Testis (tissue), 2 donors: ENCODE measurements at regions not wholly inside any gene's neighbourhood (a gene's known extent, or its start where the extent isn't known, plus 50 kb on each side); places are given as distances from the start of the nearest gene placed in this dataset.
"Not testable (repeated sequence)": the region's sequence is repeated elsewhere in the genome, so short reads cannot be mapped to it uniquely, and the experiment has no call there.

Experiments used
- DNase-seq: peaks from one replicate; pipeline ENCODE4 v3.0.0-alpha.2; 2019
- H3K27ac ChIP-seq, 2 donors: fragments of 200-600 bp; sonication (generic); one replicate each; pipeline ENCODE4 v1.5.1; 2019
- H3K27me3 ChIP-seq: fragments of 200-600 bp; sonication (generic); one replicate; pipeline ENCODE4 v1.5.1; 2019
- H3K36me3 ChIP-seq: fragments of 200-600 bp; sonication (generic); one replicate; pipeline ENCODE4 v1.5.1; 2017; ENCODE audit warnings: low read depth; ENCODE audit errors: missing control alignments
- H3K4me1 ChIP-seq: fragments of 200-600 bp; sonication (generic); one replicate; pipeline ENCODE4 v1.5.1; 2019
- H3K4me3 ChIP-seq, 2 donors: fragments of 200-600 bp; sonication (generic); one replicate each; pipeline ENCODE4 v1.5.1; 2017 to 2019
- H3K9me3 ChIP-seq: fragments of 200-600 bp; sonication (generic); one replicate; pipeline ENCODE4 v1.5.1; 2017
- CTCF ChIP-seq, 3 experiments: fragments of 450-650 bp in 2 of 3; fragments of 200-600 bp in 1 of 3; sonication (generic) in 1 of 3; IDR thresholded peaks; one replicate each; pipeline ENCODE4 v1.5.1; 2016 to 2019; ENCODE audit warnings: antibody characterized with exemption in 3 of 3, mild to moderate bottlenecking in 2 of 3, moderate library complexity in 1 of 3
- POLR2A ChIP-seq: fragments of 450-650 bp; IDR thresholded peaks from one replicate; pipeline ENCODE4 v1.6.1; 2017; ENCODE audit warnings: antibody characterized with exemption, mild to moderate bottlenecking, moderate library complexity
- WGBS, 2 donors: methylation state at CpG; one replicate each; pipeline ENCODE4 v1.1.5; 2018; 5-methylcytosine and 5-hydroxymethylcytosine counted together
- intact Hi-C: fragments of 100-400 bp; cut with DNase I; formaldehyde crosslinking; loops from one replicate; pipeline ENCODE4 v1.15.1; 2023; ENCODE audit warnings: low total_unique reads

DNA sequence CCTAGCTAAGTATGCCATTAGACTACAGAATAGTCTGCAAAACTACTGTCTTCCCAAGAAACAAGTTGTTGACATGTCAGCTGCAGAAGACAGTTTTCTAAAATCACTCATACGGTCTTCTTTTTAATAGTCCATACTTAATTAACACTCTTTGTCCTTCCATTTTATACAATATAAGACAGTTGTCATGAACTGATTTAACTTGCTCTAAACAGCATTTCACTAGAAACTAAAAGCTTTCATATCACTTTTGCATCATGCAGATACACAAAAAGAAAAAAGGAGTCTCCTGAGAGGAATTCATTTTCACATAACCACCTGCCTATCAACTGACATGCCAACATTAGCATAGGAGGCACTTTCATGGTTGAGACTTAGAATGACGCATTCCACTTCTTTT, 1159.6 kb upstream of the CHAC2 start:
- intact Hi-C loops = no loop called here
- Histone ChIP-seq H3K27me3 (no peaks in the 10 kb centered on the region), H3K4me3 (no peak overlapping the region), H3K36me3 (no peaks in the 10 kb centered on the region), H3K27ac (no peak overlapping the region), H3K9me3 (no peaks in the 10 kb centered on the region), H3K4me1 (no peaks in the 10 kb centered on the region)
- DNase-seq = no peak
- TF ChIP-seq CTCF (IDR thresholded peaks at IDR 0.05) = no peak
- TF ChIP-seq POLR2A = no peak
- WGBS, 2 donors = 84 to 85% methylated on average over 2 of the region's 2 CpGs

GRCh38 chr2:52597346-52597745, 1170.3 kb upstream of the CHAC2 start:
- Histone ChIP-seq H3K9me3 (no peaks in the 10 kb centered on the region), H3K27ac (no peak overlapping the region), H3K27me3 (no peaks in the 10 kb centered on the region), H3K4me3 (no peak overlapping the region), H3K4me1 (no peaks in the 10 kb centered on the region), H3K36me3 (no peaks in the 10 kb centered on the region)
- intact Hi-C loops = no loop called here
- no peak for TF ChIP-seq POLR2A
- no peak for TF ChIP-seq CTCF (IDR thresholded peaks at IDR 0.05)
- DNase-seq = no peak

DNA sequence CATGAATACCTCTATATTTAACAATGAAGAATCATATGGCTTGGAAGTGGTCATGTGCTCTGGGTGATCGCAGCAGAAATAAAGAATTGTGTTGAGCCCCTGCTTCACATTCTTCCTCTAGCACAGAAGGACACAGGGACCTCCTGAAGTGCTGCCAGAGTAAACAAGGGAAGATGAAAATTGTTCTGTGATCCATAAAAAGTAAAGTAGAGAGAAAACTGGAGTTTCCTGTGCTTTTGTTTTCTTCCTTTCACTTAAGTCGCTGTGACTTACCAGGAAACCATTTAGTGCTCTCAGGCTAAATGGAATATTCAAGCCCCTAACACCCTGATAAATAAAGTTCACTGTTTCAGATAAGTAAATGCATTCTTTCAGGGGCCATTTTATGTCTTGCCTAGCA, 1173.6 kb upstream of the CHAC2 start:
- WGBS, 2 donors = 37 to 44% methylated on average over 2 of the region's 2 CpGs
- Histone ChIP-seq H3K27ac (no peak overlapping the region), H3K4me3 (no peak overlapping the region), H3K9me3 (no peaks in the 10 kb centered on the region), H3K27me3 (no peaks in the 10 kb centered on the region), H3K36me3 (no peaks in the 10 kb centered on the region), H3K4me1 (no peaks in the 10 kb centered on the region)
- no peak for TF ChIP-seq CTCF (IDR thresholded peaks at IDR 0.05)
- no peak for TF ChIP-seq POLR2A
- intact Hi-C loops = no loop called here
- no peak for DNase-seq

- H3K4me3 ChIP-seq, H3K9me3 ChIP-seq, H3K27ac ChIP-seq, H3K36me3 ChIP-seq, intact Hi-C loops, H3K27me3 ChIP-seq, H3K4me1 ChIP-seq, DNase-seq: not testable (repeated sequence)
- WGBS, 2 donors = 86 to 97% methylated on average over 5 of the region's 5 CpGs
These were observed 1183.5 kb upstream of the CHAC2 start for GRCh38 chr2:52584071-52584470.

DNA sequence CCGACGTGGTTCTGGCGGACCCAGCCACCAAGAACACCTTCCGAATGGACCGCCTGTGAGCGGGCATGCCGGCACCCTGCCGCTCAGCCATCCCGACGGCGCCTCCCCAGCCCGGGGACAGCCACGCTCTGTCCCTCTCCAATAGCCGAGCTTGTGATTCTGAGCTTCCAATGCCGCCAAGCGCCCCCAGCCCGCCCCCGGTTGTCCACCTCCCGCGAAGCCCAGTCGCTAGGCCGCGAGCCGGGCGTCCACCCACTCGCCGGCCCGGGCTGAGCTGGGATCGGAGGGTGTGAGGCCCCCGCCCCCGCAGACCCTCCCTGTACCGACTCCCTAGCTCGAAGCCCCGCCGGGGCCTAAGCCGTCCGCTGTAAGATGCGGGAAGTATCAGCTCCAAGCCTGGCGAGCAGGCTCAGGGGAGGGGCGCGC, 1195.1 kb upstream of the CHAC2 start:
- TF ChIP-seq POLR2A (no peak), CTCF (IDR thresholded peaks at IDR 0.05) (no peak)
- no peak overlapping the region for H3K27ac ChIP-seq
- DNase-seq = no peak
- WGBS, 2 donors = 67 to 68% methylated on average over 13 to 41 of the region's 41 CpGs
- intact Hi-C loops = no loop called here
- H3K9me3 ChIP-seq = no peaks in the 10 kb centered on the region
- peak overlapping the region; percentile 12 to 37 for H3K4me3 ChIP-seq
- H3K27me3 ChIP-seq = no peaks in the 10 kb centered on the region
- H3K4me1 ChIP-seq = no peaks in the 10 kb centered on the region
- H3K36me3 ChIP-seq = no peaks in the 10 kb centered on the region
